IMR-90 (cell line): ENCODE measurements at regions not wholly inside any gene's neighbourhood (a gene's known extent, or its start where the extent isn't known, plus 50 kb on each side); places are given as distances from the start of the nearest gene placed in this dataset.

Source experiments
- ATAC-seq: fragments of 200-7000 bp; cut with Tn5 transposase; 2 replicates; pipeline ENCODE4 v1.9.1; 2020; ENCODE audit warnings: low read depth, mild to moderate bottlenecking, moderate library complexity
- BruUV-seq: library from RNA; stranded (reverse); fragments of 400-500 nt; replicated peaks from 2 replicates; lab custom pipeline; 2021; lab: Mats Ljungman, UMichigan
- CTCF ChIA-PET: fragments of 300-600 bp; formaldehyde crosslinking; extraction: SDS; loops from one replicate; lab custom pipeline; 2021; ENCODE audit warnings: antibody characterized with exemption; lab: Yijun Ruan, JAX
- POLR2A ChIA-PET: fragments of 300-600 bp; sonication (Branson Sonifier 250); formaldehyde crosslinking; loops from one replicate; lab custom pipeline; 2022; ENCODE audit warnings: antibody characterized with exemption; ENCODE audit not compliant: unreplicated experiment; lab: Charles Lee
- DNase-seq: peaks from one replicate; pipeline ENCODE4 v3.0.0; 2013
- H2AFZ ChIP-seq: replicated peaks from 2 replicates; pipeline ENCODE3; 2013; ENCODE audit warnings: low read length, mild to moderate bottlenecking; ENCODE audit not compliant: poor library complexity
- H2AK5ac ChIP-seq: 2 replicates; pipeline ENCODE4 v1.6.1; 2013; ENCODE audit warnings: low read depth, low read length, inconsistent platforms
- H2AK9ac ChIP-seq: replicated peaks from 2 replicates; pipeline ENCODE3; 2013; ENCODE audit warnings: mild to moderate bottlenecking, low read depth, low read length, moderate library complexity; ENCODE audit not compliant: poor library complexity
- H2BK120ac ChIP-seq: 2 replicates; pipeline ENCODE4 v1.6.1; 2013; ENCODE audit warnings: low read depth, low read length, inconsistent platforms
- H2BK15ac ChIP-seq: 3 replicates; pipeline ENCODE4 v1.6.1; 2013; ENCODE audit warnings: low read depth, low read length, inconsistent platforms
- H2BK20ac ChIP-seq: 2 replicates; pipeline ENCODE4 v1.6.1; 2013; ENCODE audit warnings: low read depth, mild to moderate bottlenecking, inconsistent platforms, low read length, moderate library complexity
- H2BK5ac ChIP-seq: 2 replicates; pipeline ENCODE4 v1.6.1; 2013; ENCODE audit warnings: mild to moderate bottlenecking, low read depth, low read length, inconsistent platforms; ENCODE audit not compliant: poor library complexity, severe bottlenecking
- H3K14ac ChIP-seq: replicated peaks from 2 replicates; pipeline ENCODE4 v1.6.1; 2013; ENCODE audit warnings: low read depth, low read length, inconsistent platforms
- H3K18ac ChIP-seq: 2 replicates; pipeline ENCODE4 v1.6.1; 2013; ENCODE audit warnings: low read depth, low read length, control low read depth
- H3K23ac ChIP-seq: 2 replicates; pipeline ENCODE4 v1.6.1; 2013; ENCODE audit warnings: low read depth, low read length, inconsistent platforms
- H3K27ac ChIP-seq: 2 replicates; pipeline ENCODE4 v1.5.1; 2013; ENCODE audit warnings: mild to moderate bottlenecking, control low read depth, low read length; ENCODE audit not compliant: insufficient read depth
- H3K27me3 ChIP-seq: 2 replicates; pipeline ENCODE4 v1.6.1; 2013; ENCODE audit warnings: low read length; ENCODE audit not compliant: control insufficient read depth, insufficient read depth
- H3K36me3 ChIP-seq: 2 replicates; pipeline ENCODE4 v1.6.1; 2013; ENCODE audit warnings: low read length, mixed read lengths; ENCODE audit not compliant: control insufficient read depth, insufficient read depth
- H3K4ac ChIP-seq: 2 replicates; pipeline ENCODE4 v1.6.1; 2013; ENCODE audit warnings: low read depth, low read length, inconsistent platforms
- H3K4me1 ChIP-seq: 2 replicates; pipeline ENCODE4 v1.6.1; 2013; ENCODE audit warnings: low read length, mixed read lengths; ENCODE audit not compliant: control insufficient read depth, insufficient read depth
- H3K4me2 ChIP-seq: 2 replicates; pipeline ENCODE4 v1.6.1; 2013; ENCODE audit warnings: low read depth, mild to moderate bottlenecking, control low read depth, low read length, moderate library complexity
- H3K4me3 ChIP-seq: 2 replicates; pipeline ENCODE4 v1.5.1; 2013; ENCODE audit warnings: low read depth, mild to moderate bottlenecking, control low read depth, low read length, moderate library complexity; ENCODE audit not compliant: insufficient read depth
- H3K56ac ChIP-seq: 2 replicates; pipeline ENCODE4 v1.6.1; 2013; ENCODE audit warnings: low read length, inconsistent platforms; ENCODE audit not compliant: insufficient read depth; ENCODE audit errors: extremely low read depth
- H3K79me1 ChIP-seq, 2 experiments: 2 replicates each; pipeline ENCODE4 v1.6.1; 2013; ENCODE audit warnings: low read length in 2 of 2, inconsistent platforms in 1 of 2, low read depth in 1 of 2
- H3K9ac ChIP-seq: 2 replicates; pipeline ENCODE4 v1.6.1; 2013; ENCODE audit warnings: low read depth, low read length, control low read depth
- H3K9me1 ChIP-seq: 2 replicates; pipeline ENCODE4 v1.6.1; 2013; ENCODE audit warnings: low read length, inconsistent platforms; ENCODE audit not compliant: insufficient read depth
- H3K9me3 ChIP-seq: 2 replicates; pipeline ENCODE4 v1.6.1; 2013; ENCODE audit warnings: low read length; ENCODE audit not compliant: control insufficient read depth, insufficient read depth
- H4K20me1 ChIP-seq: 2 replicates; pipeline ENCODE4 v1.6.1; 2013; ENCODE audit warnings: low read length, inconsistent platforms; ENCODE audit not compliant: insufficient read depth
- H4K5ac ChIP-seq: 2 replicates; pipeline ENCODE4 v1.6.1; 2013; ENCODE audit warnings: mild to moderate bottlenecking, low read depth, low read length, control low read depth
- H4K8ac ChIP-seq, 2 experiments: 2 replicates each; pipeline ENCODE4 v1.6.1; 2013; ENCODE audit warnings: low read depth in 2 of 2, low read length in 2 of 2, control low read depth in 1 of 2, inconsistent platforms in 1 of 2
- H4K91ac ChIP-seq: 2 replicates; pipeline ENCODE4 v1.6.1; 2013; ENCODE audit warnings: low read depth, low read length, inconsistent platforms; ENCODE audit not compliant: insufficient read depth
- BHLHE40 ChIP-seq: fragments of 150-350 bp; IDR thresholded peaks from 2 replicates; pipeline ENCODE4 v1.6.1; 2016; ENCODE audit warnings: mild to moderate bottlenecking, low read depth, low read length
- CEBPB ChIP-seq: IDR thresholded peaks from 2 replicates; pipeline ENCODE4 v1.6.1; 2012; ENCODE audit warnings: low read depth, low read length, improper control_type of control experiment
- CHD1 ChIP-seq: IDR thresholded peaks from 2 replicates; pipeline ENCODE4 v1.6.1; 2012; ENCODE audit warnings: low read depth, low read length, improper control_type of control experiment
- CTCF ChIP-seq: conservative IDR thresholded peaks from 2 replicates; pipeline ENCODE4 v1.5.1; 2012; ENCODE audit warnings: mild to moderate bottlenecking, low read depth, low read length, improper control_type of control experiment
- ELK1 ChIP-seq: fragments of 150-350 bp; IDR thresholded peaks from 2 replicates; pipeline ENCODE4 v1.6.1; 2016; ENCODE audit warnings: low read depth, mild to moderate bottlenecking, low read length, moderate library complexity, borderline replicate concordance
- FOS ChIP-seq: fragments of 150-350 bp; IDR thresholded peaks from 2 replicates; pipeline ENCODE4 v1.6.1; 2016; ENCODE audit warnings: low read depth, low read length
- MAFK ChIP-seq: IDR thresholded peaks from 2 replicates; pipeline ENCODE4 v1.6.1; 2012; ENCODE audit warnings: low read depth, low read length, improper control_type of control experiment
- MAZ ChIP-seq: IDR thresholded peaks from 2 replicates; pipeline ENCODE4 v1.6.1; 2012; ENCODE audit warnings: low read depth, mild to moderate bottlenecking, low read length, improper control_type of control experiment, moderate library complexity, borderline replicate concordance
- MXI1 ChIP-seq: IDR thresholded peaks from 2 replicates; pipeline ENCODE4 v1.6.1; 2012; ENCODE audit warnings: low read depth, mild to moderate bottlenecking, low read length, moderate library complexity, borderline replicate concordance
- NFE2L2 ChIP-seq: fragments of 150-350 bp; IDR thresholded peaks from 2 replicates; pipeline ENCODE4 v1.6.1; 2016; ENCODE audit warnings: low read depth, mild to moderate bottlenecking, low read length
- POLR2A ChIP-seq: IDR thresholded peaks from 2 replicates; pipeline ENCODE4 v1.6.1; 2012; ENCODE audit warnings: mild to moderate bottlenecking, low read depth, low read length
- RAD21 ChIP-seq: IDR thresholded peaks from 2 replicates; pipeline ENCODE4 v1.6.1; 2012; ENCODE audit warnings: low read length, improper control_type of control experiment
- RCOR1 ChIP-seq: IDR thresholded peaks from 2 replicates; pipeline ENCODE4 v1.6.1; 2012; ENCODE audit warnings: mild to moderate bottlenecking, low read length, improper control_type of control experiment; ENCODE audit not compliant: insufficient replicate concordance
- RFX5 ChIP-seq: IDR thresholded peaks from 2 replicates; pipeline ENCODE4 v1.8.0; 2012; ENCODE audit warnings: low read depth, mild to moderate bottlenecking, low read length, moderate library complexity
- SMC3 ChIP-seq: fragments of 150-350 bp; IDR thresholded peaks from 2 replicates; pipeline ENCODE4 v1.6.1; 2016; ENCODE audit warnings: low read depth, mild to moderate bottlenecking, antibody characterized with exemption, low read length, moderate library complexity
- WGBS, 2 experiments: methylation state at CpG; one replicate each; pipeline versions ENCODE4 v1.1.5 to v1.1.7; 2013; ENCODE audit warnings: missing lambda C conversion rate in 2 of 2; ENCODE audit not compliant: insufficient read length in 1 of 2; ENCODE audit errors: extremely low coverage in 2 of 2; 5-methylcytosine and 5-hydroxymethylcytosine counted together
- dilution Hi-C: fragments of 300-500 bp; cut with HindIII; formaldehyde crosslinking; loops from one replicate; pipeline ENCODE4 v1.14.3; 2018; ENCODE audit warnings: low sequenced_read_pairs; ENCODE audit not compliant: unreplicated experiment
- in situ Hi-C: fragments of 300-500 bp; cut with MboI; formaldehyde crosslinking; loops from 3 replicates; pipeline ENCODE4 v1.14.3; 2019; ENCODE audit warnings: low sequenced_read_pairs, inconsistent platforms, mixed read lengths
- intact Hi-C: fragments of 100-400 bp; cut with micrococcal nuclease; formaldehyde crosslinking; loops from 2 replicates; pipeline ENCODE4 v1.10.0; 2022
- TF ChIP-seq, protein P1 (sequence below): fragments of 150-350 bp; IDR thresholded peaks from 2 replicates; pipeline ENCODE4 v1.6.1; 2017; ENCODE audit warnings: mild to moderate bottlenecking, antibody characterized with exemption, low read length, low read depth

GRCh38 chr2:238515377-238515776 is 88.7 kb downstream of the ASB1 start:
- in situ Hi-C loops = no loop called here
- H2BK120ac ChIP-seq = no peak overlapping the region
- POLR2A ChIA-PET = no interaction called here
- no peak overlapping the region for H3K27ac ChIP-seq
- no peak overlapping the region for H3K9ac ChIP-seq
- no peak overlapping the region for H3K4me3 ChIP-seq
- H3K4me1 ChIP-seq = no peaks in the 10 kb centered on the region
- WGBS, 2 experiments = no CpG with 5 or more reads among the region's 2 CpGs
- no peak for DNase-seq
- no peak overlapping the region for H3K18ac ChIP-seq
- H3K79me1 ChIP-seq = no peaks in the 10 kb centered on the region
- H3K9me3 ChIP-seq = peaks cover 11% of the 10 kb centered on the region
- no peak overlapping the region for H2BK5ac ChIP-seq
- H2AK9ac ChIP-seq = no peak overlapping the region
- H2BK20ac ChIP-seq = no peak overlapping the region
- BruUV-seq = no TSS peak
- H3K36me3 ChIP-seq = no peaks in the 10 kb centered on the region
- ATAC-seq = no peak
- H2AK5ac ChIP-seq = no peak overlapping the region
- H3K23ac ChIP-seq = no peak overlapping the region
- H3K27me3 ChIP-seq = no peaks in the 10 kb centered on the region
- dilution Hi-C loops = no loop called here
- H4K20me1 ChIP-seq = no peaks in the 10 kb centered on the region
- no peaks in the 10 kb centered on the region for H3K9me1 ChIP-seq
- H3K56ac ChIP-seq = no peak overlapping the region
- H3K4me2 ChIP-seq = no peak overlapping the region
- CTCF ChIA-PET = interaction anchor here (1.5 to 3.2 kb wide), 2 partner anchors 145 to 269 kb away, joined by 4 to 12 read pairs; no protein-coding TSS in a partner anchor
- H3K4ac ChIP-seq = no peak overlapping the region
- no peak overlapping the region for H3K14ac ChIP-seq
- H4K8ac ChIP-seq = no peak overlapping the region
- no peak overlapping the region for H4K91ac ChIP-seq
- H2AFZ ChIP-seq = no peak overlapping the region
- TF ChIP-seq CTCF = no peak
- no peak for TF ChIP-seq ELK1
- no peak for TF ChIP-seq POLR2A
- no peak for TF ChIP-seq SMC3
- no peak for TF ChIP-seq FOS
- TF ChIP-seq MAFK = no peak
- TF ChIP-seq CHD1 = no peak
- no peak for TF ChIP-seq NFE2L2
- TF ChIP-seq, protein P1, sequence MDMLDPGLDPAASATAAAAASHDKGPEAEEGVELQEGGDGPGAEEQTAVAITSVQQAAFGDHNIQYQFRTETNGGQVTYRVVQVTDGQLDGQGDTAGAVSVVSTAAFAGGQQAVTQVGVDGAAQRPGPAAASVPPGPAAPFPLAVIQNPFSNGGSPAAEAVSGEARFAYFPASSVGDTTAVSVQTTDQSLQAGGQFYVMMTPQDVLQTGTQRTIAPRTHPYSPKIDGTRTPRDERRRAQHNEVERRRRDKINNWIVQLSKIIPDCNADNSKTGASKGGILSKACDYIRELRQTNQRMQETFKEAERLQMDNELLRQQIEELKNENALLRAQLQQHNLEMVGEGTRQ = no peak
- no peak for TF ChIP-seq CEBPB
- TF ChIP-seq RFX5 = no peak
- TF ChIP-seq RAD21 = no peak
- no peak for TF ChIP-seq BHLHE40
- TF ChIP-seq MAZ = no peak
- no peak for TF ChIP-seq RCOR1
- no peak for TF ChIP-seq MXI1
- no peak overlapping the region for H4K5ac ChIP-seq
- intact Hi-C loops = loop anchor here (10.0 kb wide), 1 partner anchor 489 kb away; no protein-coding TSS in a partner anchor
- no peak overlapping the region for H2BK15ac ChIP-seq
